CD4-positive, alpha-beta T cell (primary cell): ENCODE measurements at regions not wholly inside any gene's neighbourhood (a gene's known extent, or its start where the extent isn't known, plus 50 kb on each side); places are given as distances from the start of the nearest gene placed in this dataset.

Experiments
- ATAC-seq: fragments of 200-7000 bp; cut with Tn5 transposase; one replicate; pipeline ENCODE4 v1.10.0; 2022; ENCODE audit warnings: mild to moderate bottlenecking; ENCODE audit not compliant: poor library complexity
- CTCF ChIA-PET: fragments of 350-600 bp; sonication (Branson Sonifier 250); formaldehyde crosslinking; loops from one replicate; lab custom pipeline; 2021; ENCODE audit warnings: antibody characterized with exemption, inconsistent platforms; lab: Charles Lee
- POLR2A ChIA-PET: fragments of 350-600 bp; sonication (Branson Sonifier 250); formaldehyde crosslinking; loops from one replicate; lab custom pipeline; 2021; ENCODE audit warnings: antibody characterized with exemption, inconsistent platforms; lab: Charles Lee
- DNase-seq, 14 experiments: peaks; one replicate each; pipeline ENCODE4 v3.0.0-alpha.2; 2013 to 2020; ENCODE audit warnings: mixed read lengths in 2 of 14
- H3K27ac ChIP-seq, 2 donors: one replicate each; pipeline versions ENCODE4 v1.5.1 to v1.7.0; 2013; ENCODE audit warnings: low read length in 2 of 2, low read depth in 1 of 2, mild to moderate bottlenecking in 1 of 2
- H3K27me3 ChIP-seq, 2 experiments: 1 replicate in 1 of 2; 2 replicates in 1 of 2; pipeline versions ENCODE4 v1.6.1 to v1.7.0; 2013; ENCODE audit warnings: low read length in 2 of 2, control low read depth in 1 of 2, mild to moderate bottlenecking in 1 of 2, moderate library complexity in 1 of 2; ENCODE audit not compliant: insufficient read depth in 2 of 2, control insufficient read depth in 1 of 2
- H3K36me3 ChIP-seq: one replicate; pipeline ENCODE4 v1.6.1; 2013; ENCODE audit warnings: low read length, control low read depth; ENCODE audit not compliant: insufficient read depth
- H3K4me1 ChIP-seq: one replicate; pipeline ENCODE4 v1.6.1; 2013; ENCODE audit warnings: low read length, control low read depth; ENCODE audit not compliant: insufficient read depth
- H3K4me3 ChIP-seq: one replicate; pipeline ENCODE4 v1.5.1; 2013; ENCODE audit warnings: mild to moderate bottlenecking, low read length, moderate library complexity
- H3K9me3 ChIP-seq, 2 experiments: 1 replicate in 1 of 2; 2 replicates in 1 of 2; pipeline versions ENCODE4 v1.6.1 to v1.7.0; 2013; ENCODE audit warnings: low read length in 2 of 2, mild to moderate bottlenecking in 2 of 2, control low read depth in 1 of 2, moderate library complexity in 1 of 2; ENCODE audit not compliant: control insufficient read depth in 1 of 2, insufficient read depth in 1 of 2
- H3K27ac Mint-ChIP-seq: one replicate; pipeline ENCODE4 v1.8.0; 2020; ENCODE audit warnings: mixed read lengths
- H3K27me3 Mint-ChIP-seq: one replicate; pipeline ENCODE4 v1.8.0; 2021; ENCODE audit warnings: mixed read lengths
- H3K36me3 Mint-ChIP-seq: one replicate; pipeline ENCODE4 v1.8.0; 2021; ENCODE audit warnings: low read depth, mixed read lengths
- H3K4me1 Mint-ChIP-seq: one replicate; pipeline ENCODE4 v1.8.0; 2021; ENCODE audit warnings: low read depth, mixed read lengths
- H3K4me3 Mint-ChIP-seq: one replicate; pipeline ENCODE4 v1.8.0; 2020; ENCODE audit warnings: mild to moderate bottlenecking, mixed read lengths
- H3K9me3 Mint-ChIP-seq: one replicate; pipeline ENCODE4 v1.8.0; 2020; ENCODE audit warnings: mixed read lengths
- CTCF ChIP-seq: fragments of 200-600 bp; IDR thresholded peaks from one replicate; pipeline ENCODE4 v1.8.0; 2022; ENCODE audit warnings: antibody characterized with exemption, mild to moderate bottlenecking
- intact Hi-C, 2 experiments: fragments of 100-400 bp; cut with DNase I in 1 of 2; cut with micrococcal nuclease in 1 of 2; formaldehyde crosslinking; loops; one replicate each; pipeline versions ENCODE4 v1.15.1 to v1.9.0; 2023 to 2025; cut with DNase I, micrococcal nuclease

GRCh38 chr11:42251984-42252383 lies 792.5 kb upstream of the LRRC4C start:
- Mint-ChIP-seq H3K4me1 (no peaks in the 10 kb centered on the region), H3K4me3 (no peak overlapping the region), H3K27ac (no peak overlapping the region), H3K9me3 (peaks cover 7% of the 10 kb centered on the region), H3K36me3 (no peaks in the 10 kb centered on the region), H3K27me3 (no peaks in the 10 kb centered on the region)
- peaks cover 0 to 8% of the 10 kb centered on the region in 2 experiments for H3K9me3 ChIP-seq
- no peak for TF ChIP-seq CTCF
- ChIA-PET CTCF (no interaction called here), POLR2A (no interaction called here)
- ATAC-seq (no peak), DNase-seq (no peak)
- H3K36me3 ChIP-seq, result no peaks in the 10 kb centered on the region
- intact Hi-C loops, result no loop called here
- H3K4me1 ChIP-seq, result no peaks in the 10 kb centered on the region
- no peaks in the 10 kb centered on the region for H3K27me3 ChIP-seq
- H3K4me3 ChIP-seq, result no peak overlapping the region
- H3K27ac ChIP-seq, result no peak overlapping the region

- no peaks in the 10 kb centered on the region for H3K36me3 ChIP-seq
- no peak for DNase-seq
- H3K4me1 ChIP-seq, result no peaks in the 10 kb centered on the region
- TF ChIP-seq CTCF, result no peak
- no peaks in the 10 kb centered on the region for H3K36me3 Mint-ChIP-seq
- H3K9me3 ChIP-seq, result peaks cover 0 to 4% of the 10 kb centered on the region in 2 experiments
- no peaks in the 10 kb centered on the region for H3K27me3 ChIP-seq
- H3K4me1 Mint-ChIP-seq, result no peaks in the 10 kb centered on the region
- no peak for ATAC-seq
- H3K9me3 Mint-ChIP-seq, result peaks cover 8% of the 10 kb centered on the region
- H3K4me3 Mint-ChIP-seq, result no peak overlapping the region
- no peak overlapping the region for H3K27ac ChIP-seq
- H3K27ac Mint-ChIP-seq, result no peak overlapping the region
- POLR2A ChIA-PET, result no interaction called here
- CTCF ChIA-PET, result no interaction called here
- H3K4me3 ChIP-seq, result no peak overlapping the region
- intact Hi-C loops, result no loop called here
- no peaks in the 10 kb centered on the region for H3K27me3 Mint-ChIP-seq
Observed at GRCh38 chr11:42253156-42253555, 793.7 kb upstream of the LRRC4C start.

GRCh38 chr11:42255906-42256305 lies 796.5 kb upstream of the LRRC4C start:
- H3K27ac ChIP-seq, result no peak overlapping the region
- no peaks in the 10 kb centered on the region for H3K9me3 ChIP-seq
- TF ChIP-seq CTCF, result no peak
- intact Hi-C loops, result no loop called here
- POLR2A ChIA-PET, result no interaction called here
- DNase-seq, result no peak
- no peak for ATAC-seq
- no peaks in the 10 kb centered on the region for H3K36me3 ChIP-seq
- Mint-ChIP-seq H3K4me3 (no peak overlapping the region), H3K36me3 (no peaks in the 10 kb centered on the region), H3K27me3 (no peaks in the 10 kb centered on the region), H3K4me1 (no peaks in the 10 kb centered on the region), H3K9me3 (peaks cover 7% of the 10 kb centered on the region), H3K27ac (no peak overlapping the region)
- CTCF ChIA-PET, result no interaction called here
- no peak overlapping the region for H3K4me3 ChIP-seq
- H3K27me3 ChIP-seq, result no peaks in the 10 kb centered on the region
- H3K4me1 ChIP-seq, result no peaks in the 10 kb centered on the region
